DND-41 (cell line): ENCODE measurements at regions not wholly inside any gene's neighbourhood (a gene's known extent, or its start where the extent isn't known, plus 50 kb on each side); places are given as distances from the start of the nearest gene placed in this dataset.

Source experiments
- EZH2 ChIP-seq: IDR thresholded peaks from 3 replicates; pipeline ENCODE4 v1.6.1; 2012; ENCODE audit warnings: borderline replicate concordance, low read depth, mild to moderate bottlenecking, moderate library complexity, low read length, inconsistent platforms; ENCODE audit not compliant: severe bottlenecking
- TF ChIP-seq, protein P1 (sequence below): IDR thresholded peaks from 2 replicates; pipeline ENCODE4 v1.5.1; 2012; ENCODE audit warnings: borderline replicate concordance, low read length, moderate library complexity, mild to moderate bottlenecking; ENCODE audit not compliant: poor library complexity, severe bottlenecking; ENCODE audit errors: extremely low read depth

DNA sequence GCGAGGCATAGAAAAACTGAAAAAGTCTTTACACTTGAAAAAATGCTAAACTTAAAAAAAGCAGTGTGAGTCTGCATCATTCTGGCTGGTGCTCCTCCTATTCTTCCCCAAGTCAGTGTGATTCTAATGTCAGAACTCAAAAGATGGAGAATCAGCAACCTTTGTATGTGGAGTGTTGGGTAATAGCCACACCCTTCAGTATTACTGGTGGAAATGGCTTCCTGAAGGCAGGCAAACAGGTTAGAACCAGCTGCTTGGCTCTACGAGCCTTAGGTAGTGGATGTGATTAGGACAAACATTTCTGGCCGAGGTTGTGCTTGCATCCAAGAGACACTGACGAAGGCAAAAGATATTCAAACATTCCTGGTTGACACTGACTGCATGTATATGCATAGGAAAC, 353.4 kb upstream of the TACR3 start:
- TF ChIP-seq, protein P1, sequence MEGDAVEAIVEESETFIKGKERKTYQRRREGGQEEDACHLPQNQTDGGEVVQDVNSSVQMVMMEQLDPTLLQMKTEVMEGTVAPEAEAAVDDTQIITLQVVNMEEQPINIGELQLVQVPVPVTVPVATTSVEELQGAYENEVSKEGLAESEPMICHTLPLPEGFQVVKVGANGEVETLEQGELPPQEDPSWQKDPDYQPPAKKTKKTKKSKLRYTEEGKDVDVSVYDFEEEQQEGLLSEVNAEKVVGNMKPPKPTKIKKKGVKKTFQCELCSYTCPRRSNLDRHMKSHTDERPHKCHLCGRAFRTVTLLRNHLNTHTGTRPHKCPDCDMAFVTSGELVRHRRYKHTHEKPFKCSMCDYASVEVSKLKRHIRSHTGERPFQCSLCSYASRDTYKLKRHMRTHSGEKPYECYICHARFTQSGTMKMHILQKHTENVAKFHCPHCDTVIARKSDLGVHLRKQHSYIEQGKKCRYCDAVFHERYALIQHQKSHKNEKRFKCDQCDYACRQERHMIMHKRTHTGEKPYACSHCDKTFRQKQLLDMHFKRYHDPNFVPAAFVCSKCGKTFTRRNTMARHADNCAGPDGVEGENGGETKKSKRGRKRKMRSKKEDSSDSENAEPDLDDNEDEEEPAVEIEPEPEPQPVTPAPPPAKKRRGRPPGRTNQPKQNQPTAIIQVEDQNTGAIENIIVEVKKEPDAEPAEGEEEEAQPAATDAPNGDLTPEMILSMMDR = no peak
- TF ChIP-seq EZH2 = no peak
